Calu3 (cell line): ENCODE measurements at regions not wholly inside any gene's neighbourhood (a gene's known extent, or its start where the extent isn't known, plus 50 kb on each side); places are given as distances from the start of the nearest gene placed in this dataset.

ENCODE experiments used
- BruUV-seq: library from RNA; stranded (reverse); fragments of 400-500 nt; replicated peaks from 2 replicates; lab custom pipeline; 2021; lab: Mats Ljungman, UMichigan
- CTCF ChIA-PET: fragments of 300-600 bp; sonication (Branson Sonifier 250); formaldehyde crosslinking; loops from one replicate; lab custom pipeline; 2022; ENCODE audit warnings: antibody characterized with exemption; lab: Charles Lee
- DNase-seq: peaks from one replicate; pipeline ENCODE4 v3.0.0; 2022
- H3K27ac Mint-ChIP-seq: one replicate; pipeline ENCODE4 v1.8.0; 2022; ENCODE audit warnings: mixed read lengths; ENCODE audit not compliant: unreplicated experiment
- H3K27me3 Mint-ChIP-seq: one replicate; pipeline ENCODE4 v1.8.0; 2022; ENCODE audit warnings: mixed read lengths; ENCODE audit not compliant: unreplicated experiment
- H3K36me3 Mint-ChIP-seq: one replicate; pipeline ENCODE4 v1.8.0; 2022; ENCODE audit warnings: mild to moderate bottlenecking, moderate library complexity, mixed read lengths; ENCODE audit not compliant: insufficient read depth, unreplicated experiment
- H3K4me1 Mint-ChIP-seq: one replicate; pipeline ENCODE4 v1.8.0; 2022; ENCODE audit warnings: mild to moderate bottlenecking, low read depth, mixed read lengths; ENCODE audit not compliant: unreplicated experiment
- H3K4me3 Mint-ChIP-seq: one replicate; pipeline ENCODE4 v1.8.0; 2022; ENCODE audit warnings: mild to moderate bottlenecking, low read depth, moderate library complexity, mixed read lengths; ENCODE audit not compliant: unreplicated experiment
- H3K9me3 Mint-ChIP-seq: one replicate; pipeline ENCODE4 v1.8.0; 2022; ENCODE audit warnings: low read depth, mixed read lengths; ENCODE audit not compliant: unreplicated experiment
- CTCF ChIP-seq: fragments of 200-600 bp; IDR thresholded peaks from one replicate; pipeline ENCODE4 v1.8.0; 2022; ENCODE audit warnings: antibody characterized with exemption; ENCODE audit not compliant: unreplicated experiment
- intact Hi-C: fragments of 100-400 bp; cut with micrococcal nuclease; formaldehyde crosslinking; loops from one replicate; pipeline ENCODE4 v1.10.0; 2022; ENCODE audit not compliant: unreplicated experiment

GRCh38 chr6:6386010-6386409 is 65.5 kb upstream of the F13A1 start:
- CTCF ChIA-PET = no interaction called here
- DNase-seq = no peak
- TF ChIP-seq CTCF = no peak
- BruUV-seq = no TSS peak
- Mint-ChIP-seq H3K9me3 (peaks cover 2% of the 10 kb centered on the region), H3K27ac (no peak overlapping the region), H3K4me3 (no peak overlapping the region), H3K36me3 (no peaks in the 10 kb centered on the region), H3K4me1 (no peaks in the 10 kb centered on the region), H3K27me3 (peaks cover 12% of the 10 kb centered on the region)
- intact Hi-C loops = no loop called here

- no TSS peak for BruUV-seq
- TF ChIP-seq CTCF = no peak
- H3K36me3 Mint-ChIP-seq = no peaks in the 10 kb centered on the region
- H3K4me3 Mint-ChIP-seq = no peak overlapping the region
- H3K27me3 Mint-ChIP-seq = peaks cover 12% of the 10 kb centered on the region
- CTCF ChIA-PET = no interaction called here
- no peak overlapping the region for H3K27ac Mint-ChIP-seq
- no peaks in the 10 kb centered on the region for H3K4me1 Mint-ChIP-seq
- peaks cover 2% of the 10 kb centered on the region for H3K9me3 Mint-ChIP-seq
- no peak for DNase-seq
- intact Hi-C loops = no loop called here
Measured at GRCh38 chr6:6390849-6391602, 70.6 kb upstream of the F13A1 start.

- Mint-ChIP-seq H3K36me3 (no peaks in the 10 kb centered on the region), H3K27me3 (peaks cover 12% of the 10 kb centered on the region), H3K27ac (no peak overlapping the region), H3K9me3 (peaks cover 2% of the 10 kb centered on the region), H3K4me3 (no peak overlapping the region), H3K4me1 (no peaks in the 10 kb centered on the region)
- no peak for TF ChIP-seq CTCF
- no TSS peak for BruUV-seq
- CTCF ChIA-PET = no interaction called here
- no peak for DNase-seq
- intact Hi-C loops = no loop called here
Measured at GRCh38 chr6:6392214-6393068, 72.0 kb upstream of the F13A1 start.

GRCh38 chr6:6393069-6393529 is 72.6 kb upstream of the F13A1 start:
- intact Hi-C loops = no loop called here
- Mint-ChIP-seq H3K4me3 (no peak overlapping the region), H3K9me3 (peaks cover 2% of the 10 kb centered on the region), H3K36me3 (no peaks in the 10 kb centered on the region), H3K4me1 (no peaks in the 10 kb centered on the region), H3K27me3 (peaks cover 12% of the 10 kb centered on the region), H3K27ac (no peak overlapping the region)
- no peak for TF ChIP-seq CTCF
- BruUV-seq = no TSS peak
- CTCF ChIA-PET = no interaction called here
- no peak for DNase-seq
